Chondrocyte (in vitro differentiated cells): ENCODE measurements at regions not wholly inside any gene's neighbourhood (a gene's known extent, or its start where the extent isn't known, plus 50 kb on each side); places are given as distances from the start of the nearest gene placed in this dataset.

Source experiments
- DNase-seq: peaks from one replicate; pipeline ENCODE4 v3.0.0; 2021; ENCODE audit warnings: mixed read lengths, low spot score
- H3K27ac Mint-ChIP-seq: one replicate; pipeline ENCODE4 v1.8.0; 2021; ENCODE audit warnings: mild to moderate bottlenecking, moderate library complexity, mixed read lengths; ENCODE audit not compliant: unreplicated experiment
- H3K27me3 Mint-ChIP-seq: 2 replicates; pipeline ENCODE4 v1.8.0; 2021; ENCODE audit warnings: low read depth, mixed read lengths
- H3K36me3 Mint-ChIP-seq: 2 replicates; pipeline ENCODE4 v1.8.0; 2021; ENCODE audit warnings: low read depth, mixed read lengths
- H3K4me1 Mint-ChIP-seq: 2 replicates; pipeline ENCODE4 v1.8.0; 2021; ENCODE audit warnings: low read depth, mild to moderate bottlenecking, mixed read lengths
- H3K4me3 Mint-ChIP-seq: one replicate; pipeline ENCODE4 v1.8.0; 2021; ENCODE audit warnings: mild to moderate bottlenecking, moderate library complexity, mixed read lengths; ENCODE audit not compliant: unreplicated experiment
- H3K9me3 Mint-ChIP-seq: 2 replicates; pipeline ENCODE4 v1.8.0; 2021; ENCODE audit warnings: low read depth, mixed read lengths
- TF ChIP-seq, protein P1 (sequence below): fragments of 200-600 bp; sonication (generic); IDR thresholded peaks from 2 replicates; pipeline ENCODE4 v1.5.0; 2021; ENCODE audit warnings: antibody characterized with exemption, mild to moderate bottlenecking, moderate library complexity

- Mint-ChIP-seq H3K4me3 (no peak overlapping the region), H3K27me3 (peaks cover 2% of the 10 kb centered on the region), H3K9me3 (peaks cover 4% of the 10 kb centered on the region), H3K27ac (no peak overlapping the region), H3K36me3 (no peaks in the 10 kb centered on the region), H3K4me1 (no peaks in the 10 kb centered on the region)
- no peak for DNase-seq
- TF ChIP-seq, protein P1, sequence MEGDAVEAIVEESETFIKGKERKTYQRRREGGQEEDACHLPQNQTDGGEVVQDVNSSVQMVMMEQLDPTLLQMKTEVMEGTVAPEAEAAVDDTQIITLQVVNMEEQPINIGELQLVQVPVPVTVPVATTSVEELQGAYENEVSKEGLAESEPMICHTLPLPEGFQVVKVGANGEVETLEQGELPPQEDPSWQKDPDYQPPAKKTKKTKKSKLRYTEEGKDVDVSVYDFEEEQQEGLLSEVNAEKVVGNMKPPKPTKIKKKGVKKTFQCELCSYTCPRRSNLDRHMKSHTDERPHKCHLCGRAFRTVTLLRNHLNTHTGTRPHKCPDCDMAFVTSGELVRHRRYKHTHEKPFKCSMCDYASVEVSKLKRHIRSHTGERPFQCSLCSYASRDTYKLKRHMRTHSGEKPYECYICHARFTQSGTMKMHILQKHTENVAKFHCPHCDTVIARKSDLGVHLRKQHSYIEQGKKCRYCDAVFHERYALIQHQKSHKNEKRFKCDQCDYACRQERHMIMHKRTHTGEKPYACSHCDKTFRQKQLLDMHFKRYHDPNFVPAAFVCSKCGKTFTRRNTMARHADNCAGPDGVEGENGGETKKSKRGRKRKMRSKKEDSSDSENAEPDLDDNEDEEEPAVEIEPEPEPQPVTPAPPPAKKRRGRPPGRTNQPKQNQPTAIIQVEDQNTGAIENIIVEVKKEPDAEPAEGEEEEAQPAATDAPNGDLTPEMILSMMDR = no peak
Observed at GRCh38 chr4:59179372-59179771, 2020.8 kb upstream of the ADGRL3 start.

DNA sequence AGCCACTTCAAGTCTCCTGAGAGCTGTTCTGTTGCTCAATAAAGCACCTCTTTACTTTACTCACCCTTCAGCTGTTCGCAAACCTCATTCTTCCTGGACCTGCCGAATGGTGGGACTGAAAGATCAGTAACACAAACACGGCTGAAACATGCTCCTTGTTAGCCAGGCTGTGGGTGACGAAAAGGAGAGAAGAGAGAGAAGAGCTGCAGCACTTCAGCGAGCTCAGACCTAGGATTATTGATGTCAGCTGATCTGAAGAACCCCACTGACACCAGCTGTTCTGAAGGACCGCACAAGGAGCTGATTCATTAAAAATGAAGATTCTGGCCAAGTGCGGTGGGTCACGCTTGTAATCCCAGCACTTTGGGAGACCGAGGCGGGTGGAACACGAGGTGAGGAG, 2020.0 kb upstream of the ADGRL3 start:
- no peak overlapping the region for H3K27ac Mint-ChIP-seq
- H3K27me3 Mint-ChIP-seq = peaks cover 2% of the 10 kb centered on the region
- DNase-seq = no peak
- TF ChIP-seq, protein P1 = no peak
- no peaks in the 10 kb centered on the region for H3K36me3 Mint-ChIP-seq
- no peaks in the 10 kb centered on the region for H3K4me1 Mint-ChIP-seq
- no peak overlapping the region for H3K4me3 Mint-ChIP-seq
- peaks cover 4% of the 10 kb centered on the region for H3K9me3 Mint-ChIP-seq

DNA sequence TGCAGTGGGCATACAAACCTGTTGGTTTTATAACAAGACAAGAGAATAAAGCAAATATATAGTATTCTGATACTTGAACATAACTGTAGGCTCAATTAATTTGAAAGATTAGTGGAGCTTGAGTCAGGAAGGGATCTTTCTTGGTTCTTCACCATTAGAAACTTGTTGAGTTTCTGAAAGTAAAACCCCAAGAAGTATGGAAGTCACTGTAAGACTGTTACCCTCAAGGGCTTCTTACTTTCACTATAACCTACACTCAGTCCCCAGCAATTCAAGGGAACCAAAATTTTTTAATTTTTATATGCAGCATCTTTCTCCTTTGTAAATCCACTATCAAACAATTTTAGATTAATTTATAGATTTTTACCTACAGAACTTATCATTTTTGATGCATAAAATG, 2019.2 kb upstream of the ADGRL3 start:
- no peak for DNase-seq
- no peak overlapping the region for H3K4me3 Mint-ChIP-seq
- H3K4me1 Mint-ChIP-seq = no peaks in the 10 kb centered on the region
- no peak overlapping the region for H3K27ac Mint-ChIP-seq
- TF ChIP-seq, protein P1 = no peak
- peaks cover 4% of the 10 kb centered on the region for H3K9me3 Mint-ChIP-seq
- peaks cover 2% of the 10 kb centered on the region for H3K27me3 Mint-ChIP-seq
- no peaks in the 10 kb centered on the region for H3K36me3 Mint-ChIP-seq

- Mint-ChIP-seq H3K36me3 (no peaks in the 10 kb centered on the region), H3K27ac (no peak overlapping the region), H3K27me3 (peaks cover 2% of the 10 kb centered on the region), H3K4me3 (no peak overlapping the region), H3K4me1 (peaks cover 7% of the 10 kb centered on the region), H3K9me3 (no peaks in the 10 kb centered on the region)
- TF ChIP-seq, protein P1 = no peak
- no peak for DNase-seq
Observed at GRCh38 chr4:59195839-59196238, 2004.3 kb upstream of the ADGRL3 start.

GRCh38 chr4:59200992-59201391, 1999.1 kb upstream of the ADGRL3 start:
- H3K27me3 Mint-ChIP-seq = peaks cover under 1% of the 10 kb centered on the region

More at GRCh38 chr4:59200992-59201391, 1999.1 kb upstream of the ADGRL3 start:
- TF ChIP-seq, protein P1 = no peak
- Mint-ChIP-seq H3K36me3 (no peaks in the 10 kb centered on the region), H3K9me3 (no peaks in the 10 kb centered on the region), H3K4me3 (no peak overlapping the region), H3K4me1 (peaks cover 19% of the 10 kb centered on the region), H3K27ac (no peak overlapping the region)
- no peak for DNase-seq
